ENCODE measurements at regions not wholly inside any gene's neighbourhood (a gene's known extent, or its start where the extent isn't known, plus 50 kb on each side); places are given as distances from the start of the nearest gene placed in this dataset.
A peak's percentile ranks its signal among the peaks of the same experiment; 100 is the strongest.

DNA sequence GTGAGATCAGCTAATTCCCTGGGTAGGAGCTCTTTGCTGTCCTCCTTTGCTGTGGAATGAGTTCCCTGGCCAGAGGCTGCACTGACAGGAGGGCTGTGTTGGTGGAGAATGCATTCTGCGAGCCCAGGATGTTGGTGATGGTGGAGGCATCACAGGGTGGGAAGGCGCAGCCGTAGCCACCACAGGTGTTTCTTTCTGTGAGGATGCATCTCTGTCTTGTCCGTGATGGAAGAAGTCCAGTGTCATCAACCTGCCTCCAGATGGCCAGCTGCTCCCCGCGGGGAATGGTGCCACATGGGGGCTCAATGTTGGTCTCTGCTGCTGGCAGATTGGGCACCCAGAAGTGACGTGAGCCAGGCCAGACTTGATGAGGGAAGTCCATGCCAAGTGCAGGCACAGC is 972.1 kb downstream of the TBC1D22A start:
- DNase-seq, result no peak
- no peaks in the 10 kb centered on the region for H3K36me3 ChIP-seq (ENCODE audit: control insufficient read depth, insufficient read depth, low read length)
- H3K36me3 Mint-ChIP-seq, result no peaks in the 10 kb centered on the region
- no peak overlapping the region for H3K4me3 Mint-ChIP-seq
- H3K27me3 ChIP-seq (ENCODE audit: control insufficient read depth, insufficient read depth, low read length), result no peaks in the 10 kb centered on the region
- H3K4me3 ChIP-seq (ENCODE audit: low read depth, low read length), result no peak overlapping the region
- H3K9me3 Mint-ChIP-seq, result peaks cover 0 to 18% (median 5%) of the 10 kb centered on the region in 7 donors
- no peak overlapping the region for H3K27ac ChIP-seq (ENCODE audit: insufficient read depth, low read length, poor library complexity, severe bottlenecking)
- no peak for ATAC-seq (ENCODE audit: low read depth in 2 of 2)
- no peaks in the 10 kb centered on the region for H3K4me1 ChIP-seq (ENCODE audit: control insufficient read depth, insufficient read depth, low read length, poor library complexity, severe bottlenecking)
- H3K27ac Mint-ChIP-seq, result no peak overlapping the region
- no peaks in the 10 kb centered on the region for H3K27me3 Mint-ChIP-seq
- H3K4me1 Mint-ChIP-seq, result no peaks in the 10 kb centered on the region
- H3K9me3 ChIP-seq (ENCODE audit: control insufficient read depth in 2 of 2, low read length in 2 of 2), result peaks cover 0 to 2% of the 10 kb centered on the region in 2 experiments

DNA sequence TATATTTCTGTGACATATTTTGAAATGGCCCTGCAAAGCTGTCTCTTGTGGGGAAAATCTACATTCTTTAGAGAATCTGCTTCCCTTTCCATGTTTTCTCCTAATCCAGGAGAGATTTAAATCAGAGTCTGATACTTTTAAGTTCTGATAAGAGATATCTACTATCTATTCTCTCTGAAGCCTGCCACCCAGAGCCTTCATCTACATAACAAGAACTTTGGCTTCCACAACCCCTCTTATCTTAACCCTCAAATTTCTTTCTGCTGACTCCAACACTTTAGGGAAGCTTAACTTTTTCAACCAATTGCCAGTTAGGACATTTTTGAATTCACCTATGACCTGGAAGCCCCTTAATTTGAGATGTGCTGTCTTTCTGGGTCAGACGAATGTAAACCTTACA is 965.2 kb downstream of the TBC1D22A start:
- no peak overlapping the region for H3K4me3 ChIP-seq (ENCODE audit: low read depth, low read length)
- peaks cover 17% of the 10 kb centered on the region for H3K27me3 Mint-ChIP-seq
- no peak overlapping the region for H3K27ac ChIP-seq (ENCODE audit: insufficient read depth, low read length, poor library complexity, severe bottlenecking)

DNA sequence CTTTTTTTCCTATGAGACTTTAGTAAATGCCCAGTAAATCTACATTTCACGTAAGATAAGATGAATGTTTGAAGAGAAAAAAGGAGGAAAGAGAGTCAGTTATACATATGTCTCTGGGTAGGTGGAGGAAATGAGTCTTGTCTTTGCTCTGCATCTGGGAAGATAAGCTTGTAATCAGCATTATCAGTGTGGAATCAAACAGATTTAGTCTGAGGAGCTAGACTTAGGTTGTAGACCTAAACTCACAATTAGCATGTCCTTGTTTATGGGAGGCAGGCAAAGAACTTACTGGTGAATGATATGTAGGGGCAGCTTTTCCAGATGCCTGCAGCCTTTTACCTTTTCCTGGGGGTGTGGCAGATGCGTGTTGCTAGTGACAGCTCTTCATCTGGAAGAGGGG is 962.3 kb downstream of the TBC1D22A start:
- Mint-ChIP-seq H3K27me3 (peaks cover 17% of the 10 kb centered on the region), H3K9me3 (peaks cover 0 to 2% (median 0%) of the 10 kb centered on the region in 7 donors), H3K27ac (peak overlapping the region in 1 of 3 donors; percentile 35), H3K4me1 (no peaks in the 10 kb centered on the region), H3K36me3 (no peaks in the 10 kb centered on the region), H3K4me3 (no peak overlapping the region)
- no peaks in the 10 kb centered on the region for H3K27me3 ChIP-seq (ENCODE audit: control insufficient read depth, insufficient read depth, low read length)
- H3K9me3 ChIP-seq (ENCODE audit: control insufficient read depth in 2 of 2, low read length in 2 of 2), result no peaks in the 10 kb centered on the region
- no peak overlapping the region for H3K27ac ChIP-seq (ENCODE audit: insufficient read depth, low read length, poor library complexity, severe bottlenecking)
- ATAC-seq (ENCODE audit: low read depth in 2 of 2) (no peak), DNase-seq (no peak)
- no peaks in the 10 kb centered on the region for H3K4me1 ChIP-seq (ENCODE audit: control insufficient read depth, insufficient read depth, low read length, poor library complexity, severe bottlenecking)
- H3K4me3 ChIP-seq (ENCODE audit: low read depth, low read length), result no peak overlapping the region
- no peaks in the 10 kb centered on the region for H3K36me3 ChIP-seq (ENCODE audit: control insufficient read depth, insufficient read depth, low read length)

More for the DNA sequence above, 965.2 kb downstream of the TBC1D22A start:
- no peaks in the 10 kb centered on the region for H3K36me3 Mint-ChIP-seq
- ATAC-seq (ENCODE audit: low read depth in 2 of 2) (no peak), DNase-seq (no peak)
- H3K9me3 ChIP-seq (ENCODE audit: control insufficient read depth in 2 of 2, low read length in 2 of 2), result peaks cover 0 to 2% of the 10 kb centered on the region in 2 experiments
- H3K4me1 Mint-ChIP-seq, result no peaks in the 10 kb centered on the region
- peaks cover 0 to 16% (median 5%) of the 10 kb centered on the region in 7 donors for H3K9me3 Mint-ChIP-seq
- H3K27me3 ChIP-seq (ENCODE audit: control insufficient read depth, insufficient read depth, low read length), result no peaks in the 10 kb centered on the region
- no peak overlapping the region for H3K4me3 Mint-ChIP-seq
- H3K4me1 ChIP-seq (ENCODE audit: control insufficient read depth, insufficient read depth, low read length, poor library complexity, severe bottlenecking), result no peaks in the 10 kb centered on the region
- no peaks in the 10 kb centered on the region for H3K36me3 ChIP-seq (ENCODE audit: control insufficient read depth, insufficient read depth, low read length)
- no peak overlapping the region for H3K27ac Mint-ChIP-seq

DNA sequence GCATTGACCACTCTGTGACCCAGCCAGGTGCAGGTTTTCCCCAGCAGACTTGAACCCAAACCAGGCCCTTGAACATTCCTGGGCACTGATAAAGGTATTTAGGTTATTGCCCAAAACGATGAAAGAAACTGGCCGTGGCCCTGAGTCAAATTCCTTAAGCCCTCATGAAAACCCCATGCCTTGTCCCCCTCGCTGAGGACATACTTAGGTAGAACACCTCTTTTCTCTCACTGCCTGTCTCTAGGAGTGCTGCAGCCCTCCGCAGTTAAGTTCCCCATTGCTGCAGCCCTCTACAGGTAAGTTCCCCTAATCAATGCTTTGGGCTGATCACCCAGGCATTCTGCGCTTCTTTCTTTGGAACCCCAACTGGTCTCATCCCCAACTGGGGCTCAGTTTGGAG is 961.6 kb downstream of the TBC1D22A start:
- ATAC-seq (ENCODE audit: low read depth in 2 of 2) (no peak), DNase-seq (no peak)
- H3K4me1 Mint-ChIP-seq, result no peaks in the 10 kb centered on the region
- no peaks in the 10 kb centered on the region for H3K36me3 ChIP-seq (ENCODE audit: control insufficient read depth, insufficient read depth, low read length)
- no peak overlapping the region for H3K27ac Mint-ChIP-seq
- no peaks in the 10 kb centered on the region for H3K36me3 Mint-ChIP-seq
- H3K9me3 ChIP-seq (ENCODE audit: control insufficient read depth in 2 of 2, low read length in 2 of 2), result no peaks in the 10 kb centered on the region
- peaks cover 0 to 2% (median 0%) of the 10 kb centered on the region in 7 donors for H3K9me3 Mint-ChIP-seq
- no peaks in the 10 kb centered on the region for H3K27me3 ChIP-seq (ENCODE audit: control insufficient read depth, insufficient read depth, low read length)
- H3K4me1 ChIP-seq (ENCODE audit: control insufficient read depth, insufficient read depth, low read length, poor library complexity, severe bottlenecking), result no peaks in the 10 kb centered on the region
- H3K27me3 Mint-ChIP-seq, result peaks cover 15% of the 10 kb centered on the region
- no peak overlapping the region for H3K4me3 ChIP-seq (ENCODE audit: low read depth, low read length)
- H3K27ac ChIP-seq (ENCODE audit: insufficient read depth, low read length, poor library complexity, severe bottlenecking), result no peak overlapping the region
- no peak overlapping the region for H3K4me3 Mint-ChIP-seq

DNA sequence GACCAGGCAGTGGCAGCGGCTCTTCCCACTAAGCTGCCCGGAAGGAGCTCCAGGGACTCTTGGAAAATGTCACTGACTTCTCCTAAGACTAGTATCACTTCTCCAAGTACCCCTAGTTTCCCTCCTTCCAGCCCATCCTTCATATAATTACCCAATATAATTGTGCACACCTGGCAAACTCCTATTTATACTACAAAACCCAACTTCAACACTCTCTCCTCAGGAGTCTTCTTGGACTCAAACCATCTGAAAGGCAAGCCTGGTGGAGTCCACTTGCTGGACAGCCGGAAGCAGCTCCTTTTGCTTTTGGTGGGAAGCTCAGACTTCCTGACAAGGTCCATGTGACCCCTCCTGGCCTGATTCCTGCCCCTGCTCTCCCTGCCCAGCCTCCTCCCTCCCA is 955.9 kb downstream of the TBC1D22A start:
- H3K4me3 Mint-ChIP-seq, result no peak overlapping the region
- no peaks in the 10 kb centered on the region for H3K36me3 Mint-ChIP-seq
- DNase-seq (no peak), ATAC-seq (ENCODE audit: low read depth in 2 of 2) (no peak)
- H3K9me3 Mint-ChIP-seq, result peaks cover 0 to 2% (median 0%) of the 10 kb centered on the region in 7 donors
- Histone ChIP-seq H3K27ac (ENCODE audit: insufficient read depth, low read length, poor library complexity, severe bottlenecking) (no peak overlapping the region), H3K4me3 (ENCODE audit: low read depth, low read length) (no peak overlapping the region), H3K4me1 (ENCODE audit: control insufficient read depth, insufficient read depth, low read length, poor library complexity, severe bottlenecking) (no peaks in the 10 kb centered on the region), H3K36me3 (ENCODE audit: control insufficient read depth, insufficient read depth, low read length) (no peaks in the 10 kb centered on the region), H3K9me3 (ENCODE audit: control insufficient read depth in 2 of 2, low read length in 2 of 2) (no peaks in the 10 kb centered on the region), H3K27me3 (ENCODE audit: control insufficient read depth, insufficient read depth, low read length) (no peaks in the 10 kb centered on the region)
- peaks cover 0 to 2% (median 0%) of the 10 kb centered on the region in 4 donors for H3K4me1 Mint-ChIP-seq
- no peaks in the 10 kb centered on the region for H3K27me3 Mint-ChIP-seq
- no peak overlapping the region for H3K27ac Mint-ChIP-seq

DNA sequence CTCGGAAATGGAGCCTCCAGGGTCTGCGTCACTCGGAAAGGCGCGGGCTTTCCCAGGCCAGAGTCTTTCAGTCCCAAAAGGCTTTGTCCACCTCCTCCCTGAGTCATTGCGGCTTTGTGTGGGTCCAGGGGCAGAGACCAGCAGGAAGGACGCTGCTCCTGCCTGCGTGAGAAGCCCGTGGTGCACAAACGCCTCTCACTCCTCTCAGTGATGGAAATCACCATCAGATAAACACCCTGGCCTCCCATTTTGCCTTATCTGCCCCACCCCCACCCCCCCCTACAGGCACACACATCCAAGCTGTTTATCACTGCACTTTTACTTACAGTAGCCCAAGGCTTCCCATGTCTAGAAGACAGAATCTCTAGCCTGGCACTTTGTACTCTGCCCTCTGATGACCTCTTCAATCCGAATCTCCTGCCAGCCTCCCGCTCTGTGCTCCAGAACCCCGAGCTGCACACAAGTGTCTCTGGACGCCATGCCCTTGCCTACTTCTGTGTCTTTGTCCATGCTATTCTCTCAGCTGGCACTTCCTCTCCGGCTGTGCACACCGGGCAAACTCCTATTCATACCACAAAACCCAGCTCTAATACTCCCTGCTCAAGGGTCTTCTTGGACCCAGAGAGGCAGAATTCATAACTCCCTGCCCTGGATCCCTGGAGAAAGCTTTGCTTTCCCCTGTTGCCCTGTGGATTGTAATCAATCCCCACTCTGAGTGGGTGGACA is 954.6 kb downstream of the TBC1D22A start:
- Histone ChIP-seq H3K36me3 (ENCODE audit: control insufficient read depth, insufficient read depth, low read length) (no peaks in the 10 kb centered on the region), H3K27ac (ENCODE audit: insufficient read depth, low read length, poor library complexity, severe bottlenecking) (no peak overlapping the region), H3K9me3 (ENCODE audit: control insufficient read depth in 2 of 2, low read length in 2 of 2) (no peaks in the 10 kb centered on the region), H3K4me3 (ENCODE audit: low read depth, low read length) (no peak overlapping the region), H3K27me3 (ENCODE audit: control insufficient read depth, insufficient read depth, low read length) (no peaks in the 10 kb centered on the region), H3K4me1 (ENCODE audit: control insufficient read depth, insufficient read depth, low read length, poor library complexity, severe bottlenecking) (no peaks in the 10 kb centered on the region)
- H3K4me3 Mint-ChIP-seq, result no peak overlapping the region
- no peak overlapping the region for H3K27ac Mint-ChIP-seq
- H3K4me1 Mint-ChIP-seq, result peaks cover 0 to 2% (median 0%) of the 10 kb centered on the region in 4 donors
- peaks cover 6% of the 10 kb centered on the region for H3K27me3 Mint-ChIP-seq
- H3K9me3 Mint-ChIP-seq, result peaks cover 0 to 2% (median 0%) of the 10 kb centered on the region in 7 donors
- H3K36me3 Mint-ChIP-seq, result no peaks in the 10 kb centered on the region
- no peak for DNase-seq
- no peak for ATAC-seq (ENCODE audit: low read depth in 2 of 2)

DNA sequence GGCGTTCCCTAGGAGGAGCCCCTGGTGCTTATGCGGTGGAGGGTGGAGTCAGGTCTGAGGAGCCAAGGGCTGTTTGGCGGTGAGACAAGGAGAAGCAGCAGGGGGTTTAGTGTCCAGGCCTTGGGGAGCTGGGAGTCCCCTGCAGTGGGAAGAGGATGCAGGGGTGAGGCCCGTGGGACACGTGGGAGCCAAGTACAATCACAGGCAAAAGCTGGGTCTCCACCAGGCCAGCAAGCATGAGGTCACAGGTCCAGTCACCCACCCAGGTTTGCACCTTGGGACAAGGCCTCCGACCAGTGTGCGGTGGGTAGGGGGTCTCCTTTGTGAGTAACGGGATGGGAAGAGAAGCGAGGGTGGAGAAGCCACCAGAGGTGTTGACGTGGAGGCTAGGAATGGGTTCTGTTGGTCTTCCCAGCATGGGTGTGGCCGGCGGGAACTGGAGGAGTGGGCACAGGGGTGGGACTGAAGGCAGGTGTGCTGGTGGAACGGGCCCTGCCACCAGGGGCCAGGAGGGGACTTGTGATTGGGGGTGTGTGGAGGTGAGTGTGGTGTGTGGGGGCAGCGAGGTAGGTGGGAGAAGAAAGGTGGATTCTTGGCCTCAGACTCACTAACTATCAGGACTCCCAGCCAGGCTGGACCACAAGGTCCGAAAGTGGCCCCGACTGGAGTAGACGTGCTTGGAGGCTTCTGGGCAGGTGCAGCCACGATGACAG is 953.6 kb downstream of the TBC1D22A start:
- Histone ChIP-seq H3K36me3 (ENCODE audit: control insufficient read depth, insufficient read depth, low read length) (no peaks in the 10 kb centered on the region), H3K4me1 (ENCODE audit: control insufficient read depth, insufficient read depth, low read length, poor library complexity, severe bottlenecking) (no peaks in the 10 kb centered on the region), H3K27me3 (ENCODE audit: control insufficient read depth, insufficient read depth, low read length) (no peaks in the 10 kb centered on the region), H3K4me3 (ENCODE audit: low read depth, low read length) (no peak overlapping the region), H3K9me3 (ENCODE audit: control insufficient read depth in 2 of 2, low read length in 2 of 2) (no peaks in the 10 kb centered on the region), H3K27ac (ENCODE audit: insufficient read depth, low read length, poor library complexity, severe bottlenecking) (no peak overlapping the region)
- Mint-ChIP-seq H3K4me3 (no peak overlapping the region), H3K27ac (no peak overlapping the region), H3K4me1 (peaks cover 0 to 2% (median 0%) of the 10 kb centered on the region in 4 donors), H3K36me3 (no peaks in the 10 kb centered on the region), H3K27me3 (peaks cover 6% of the 10 kb centered on the region), H3K9me3 (peaks cover 0 to 1% (median 0%) of the 10 kb centered on the region in 7 donors)
- DNase-seq (no peak), ATAC-seq (ENCODE audit: low read depth in 2 of 2) (no peak)
